HG02884 (cell line): ENCODE measurements at regions not wholly inside any gene's neighbourhood (a gene's known extent, or its start where the extent isn't known, plus 50 kb on each side); places are given as distances from the start of the nearest gene placed in this dataset.
"Not testable (repeated sequence)": the region's sequence is repeated elsewhere in the genome, so short reads cannot be mapped to it uniquely, and the experiment has no call there.

ENCODE experiments used
- ATAC-seq: cut with Tn5 transposase; IDR thresholded peaks from one replicate; pipeline ENCODE4 v1.9.1; 2021; ENCODE audit warnings: mild to moderate bottlenecking, moderate library complexity; ENCODE audit not compliant: unreplicated experiment

- no peak for ATAC-seq
These were observed 168.5 kb downstream of the HSD17B3 start for GRCh38 chr9:96133321-96134021.

DNA sequence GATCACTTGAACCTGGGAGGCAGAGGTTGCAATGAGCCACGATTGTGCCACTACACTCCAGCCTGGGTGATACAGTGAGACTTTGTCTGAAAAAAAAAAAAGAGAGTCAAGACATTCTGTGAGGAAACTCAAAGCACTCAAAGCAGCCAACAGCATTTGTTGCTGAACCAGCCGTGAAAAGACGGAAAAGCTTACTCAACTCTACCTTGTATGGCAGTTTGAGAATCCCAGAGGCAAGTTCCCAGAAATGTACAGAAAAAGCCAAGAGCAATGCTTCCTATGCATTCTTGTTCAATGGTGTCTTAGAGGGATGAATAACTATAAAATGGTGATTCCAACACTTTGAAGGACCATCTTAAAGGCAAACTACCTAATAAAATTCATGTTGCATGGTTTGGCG is 170.2 kb downstream of the HSD17B3 start:
- ATAC-seq, result no peak

- ATAC-seq, result no peak
These were observed 171.0 kb downstream of the HSD17B3 start for GRCh38 chr9:96130970-96131369.

GRCh38 chr9:96129747-96130146 is 172.2 kb downstream of the HSD17B3 start:
- ATAC-seq, result no peak

DNA sequence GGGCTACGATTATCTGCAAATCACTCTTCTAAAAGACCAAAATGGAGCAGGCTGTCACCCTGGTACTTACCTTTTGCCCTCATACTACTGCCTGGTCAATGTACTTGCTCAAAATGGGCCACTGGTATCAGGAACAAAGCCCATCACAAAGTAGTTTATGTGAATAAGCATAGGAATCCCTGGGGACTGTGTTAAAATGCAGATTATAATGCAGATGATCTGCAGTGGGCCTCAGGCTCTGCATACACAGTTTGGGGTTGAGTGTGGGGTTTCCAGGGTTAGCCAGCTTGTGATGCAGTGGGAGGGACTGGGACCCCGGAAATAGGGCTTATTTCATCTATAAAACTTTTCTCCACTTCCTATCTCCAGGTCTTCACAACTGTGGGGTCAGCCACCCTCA is 173.1 kb downstream of the HSD17B3 start:
- no peak for ATAC-seq

DNA sequence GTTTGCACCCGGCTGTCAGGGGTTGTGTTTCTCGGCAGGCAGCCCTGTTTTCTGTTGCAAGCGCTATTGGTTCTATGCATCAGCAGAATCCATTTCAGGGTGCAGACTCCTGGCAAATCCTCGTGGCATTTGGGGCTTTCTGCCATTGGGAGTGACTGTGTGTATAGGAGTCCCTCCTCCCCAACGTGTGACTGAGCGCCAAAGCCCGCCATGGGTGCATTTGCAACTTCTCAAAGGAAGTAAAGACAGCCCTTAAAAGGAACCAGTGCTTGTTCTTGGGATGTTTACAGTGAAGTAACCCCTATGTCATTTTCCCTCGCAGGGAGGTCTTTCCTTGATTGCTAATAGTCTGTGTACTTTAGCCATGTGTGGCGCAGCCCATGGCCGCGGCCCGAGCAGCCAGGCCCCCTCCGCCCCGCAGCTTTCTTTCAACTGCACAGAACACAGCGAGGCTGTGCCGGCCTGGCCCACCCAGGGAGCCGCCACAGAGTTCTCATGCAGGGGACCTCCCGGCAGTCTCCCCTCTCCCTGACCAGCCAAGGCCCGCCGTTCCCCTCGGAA is 175.6 kb downstream of the HSD17B3 start:
- no peak for ATAC-seq

GRCh38 chr9:96125624-96126023 is 176.4 kb downstream of the HSD17B3 start:
- ATAC-seq, result no peak

- no peak for ATAC-seq
These were observed 179.2 kb downstream of the HSD17B3 start for GRCh38 chr9:96122751-96123150.

DNA sequence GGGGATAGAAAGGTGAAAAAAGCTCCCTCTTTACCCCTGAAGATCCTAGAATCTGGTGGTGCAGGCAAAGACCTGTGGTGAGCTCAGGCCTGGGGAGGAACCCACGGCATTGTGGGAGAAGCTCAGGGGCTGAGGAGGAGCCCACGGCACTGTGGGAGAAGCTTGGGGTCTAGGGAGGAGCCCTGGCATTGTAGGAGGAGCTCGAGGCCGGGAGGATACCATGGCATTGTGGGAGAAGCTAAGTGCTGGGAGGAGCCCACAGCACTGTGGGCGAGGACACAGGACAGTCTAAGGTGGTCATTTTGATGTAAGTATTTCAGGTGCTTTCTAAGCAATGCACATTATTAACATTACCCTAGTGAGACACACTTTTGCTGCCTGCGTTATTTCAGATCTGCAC is 179.7 kb downstream of the HSD17B3 start:
- no peak for ATAC-seq

- no peak for ATAC-seq
These were observed 180.8 kb downstream of the HSD17B3 start for GRCh38 chr9:96121136-96121535.

- no peak for ATAC-seq
These were observed 184.4 kb downstream of the HSD17B3 start for GRCh38 chr9:96117398-96118080.

- ATAC-seq, result no peak
These were observed 185.5 kb downstream of the HSD17B3 start for GRCh38 chr9:96116275-96117064.

DNA sequence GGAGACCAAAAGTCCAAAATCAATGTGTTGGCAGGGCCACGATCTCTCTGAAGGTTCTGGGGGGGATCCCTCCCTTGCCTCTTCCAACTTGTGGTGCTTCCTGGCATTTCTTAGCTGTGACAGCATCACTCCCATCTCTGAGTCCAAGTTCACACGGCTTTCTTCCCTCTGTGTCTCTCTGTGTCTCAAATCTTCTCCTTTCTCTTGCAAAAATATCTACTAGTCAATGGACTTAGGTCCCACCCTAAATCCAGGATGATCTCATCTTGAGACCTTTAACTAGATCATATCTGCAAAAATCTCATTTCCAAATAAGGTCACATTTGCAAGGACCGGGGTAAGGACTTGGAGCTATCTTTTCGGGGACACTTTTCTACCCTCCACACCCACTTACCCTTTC is 186.1 kb downstream of the HSD17B3 start:
- no peak for ATAC-seq

GRCh38 chr9:96113032-96113431 is 188.9 kb downstream of the HSD17B3 start:
- ATAC-seq, result no peak

DNA sequence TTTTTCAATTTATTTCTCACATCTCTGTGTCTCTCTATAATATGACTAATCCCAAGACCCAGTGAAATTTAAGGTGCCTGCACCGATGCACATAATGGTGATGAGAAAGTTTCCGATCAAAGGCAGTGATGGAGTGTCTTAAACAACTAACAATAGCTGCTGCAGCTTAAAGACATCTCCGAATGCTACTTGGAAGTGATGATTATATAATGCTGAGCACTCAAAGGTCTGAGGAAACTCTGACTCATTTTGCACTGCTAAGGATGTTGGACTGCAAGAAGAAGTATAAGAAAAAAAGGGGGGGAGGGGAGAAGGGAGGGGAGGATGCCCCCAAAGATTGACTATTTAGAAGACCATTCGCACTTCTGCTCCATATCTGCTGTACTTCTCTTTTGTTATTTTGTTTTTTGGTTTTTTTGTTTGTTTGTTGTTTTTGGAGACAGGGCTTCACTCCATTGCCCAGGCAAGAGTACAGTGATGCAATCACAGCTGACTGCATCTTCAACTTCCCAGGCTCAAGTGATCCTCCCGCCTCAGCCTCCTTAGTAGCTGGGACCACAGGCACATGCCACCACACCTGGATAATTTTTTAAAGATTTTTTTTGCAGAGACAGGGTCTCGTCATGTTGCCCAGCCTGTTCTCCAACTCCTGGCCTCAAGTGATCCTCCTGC is 192.2 kb downstream of the HSD17B3 start:
- no peak for ATAC-seq

- ATAC-seq, result no peak
These were observed 193.1 kb downstream of the HSD17B3 start for GRCh38 chr9:96108691-96109380.

DNA sequence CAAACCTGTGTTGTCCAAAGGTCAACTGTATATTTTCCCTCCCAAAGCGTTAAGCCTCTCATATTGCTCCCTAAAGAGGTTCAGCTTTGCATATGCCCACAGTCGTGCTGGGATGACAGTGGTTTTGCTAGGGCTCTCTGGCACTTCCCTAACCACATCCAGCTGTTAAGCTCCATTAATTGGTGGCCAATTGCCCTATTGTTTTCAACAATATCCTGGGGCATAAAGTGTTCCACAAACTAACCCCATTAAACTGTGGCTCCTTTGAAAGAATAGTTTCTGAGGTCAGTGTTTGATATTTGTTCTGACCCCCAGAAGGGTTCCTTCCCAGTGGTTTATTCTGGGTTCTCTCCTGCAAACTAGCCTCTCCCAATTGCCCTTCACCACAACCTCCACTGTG is 194.5 kb downstream of the HSD17B3 start:
- ATAC-seq, result no peak

- no peak for ATAC-seq
These were observed 201.3 kb downstream of the HSD17B3 start for GRCh38 chr9:96100385-96101300.

- ATAC-seq, result not testable (repeated sequence)
These were observed 211.3 kb downstream of the HSD17B3 start for GRCh38 chr9:96090630-96091029.
